Psoas muscle (tissue), 7 donors: ENCODE measurements at regions not wholly inside any gene's neighbourhood (a gene's known extent, or its start where the extent isn't known, plus 50 kb on each side); places are given as distances from the start of the nearest gene placed in this dataset.

Source experiments
- ATAC-seq, 4 donors: fragments of 200-7000 bp; cut with Tn5 transposase; one replicate each; pipeline ENCODE4 v1.9.1; 2020; ENCODE audit warnings: moderate library complexity in 3 of 4, mild to moderate bottlenecking in 2 of 4
- DNase-seq, 2 donors: peaks; one replicate each; pipeline ENCODE4 v3.0.0-alpha.2; 2020
- H3K27ac ChIP-seq: fragments of 200-600 bp; one replicate; pipeline ENCODE4 v1.8.0; 2022
- H3K27me3 ChIP-seq, 3 donors: fragments of 200-600 bp in 1 of 3; one replicate each; pipeline versions ENCODE4 v1.6.1 to v1.8.0; 2013 to 2022; ENCODE audit warnings: low read length in 2 of 3, mild to moderate bottlenecking in 2 of 3, moderate library complexity in 1 of 3; ENCODE audit not compliant: insufficient read depth in 3 of 3
- H3K36me3 ChIP-seq, 2 donors: fragments of 200-600 bp in 1 of 2; one replicate each; pipeline versions ENCODE4 v1.6.1 to v1.8.0; 2013 to 2022; ENCODE audit warnings: low read depth in 1 of 2, mild to moderate bottlenecking in 1 of 2, moderate library complexity in 1 of 2; ENCODE audit not compliant: insufficient read depth in 1 of 2
- H3K4me1 ChIP-seq: fragments of 200-600 bp; one replicate; pipeline ENCODE4 v1.8.0; 2022
- H3K4me3 ChIP-seq: fragments of 200-600 bp; one replicate; pipeline ENCODE4 v1.8.0; 2022; ENCODE audit warnings: mild to moderate bottlenecking
- H3K9me3 ChIP-seq: fragments of 200-600 bp; one replicate; pipeline ENCODE4 v1.8.0; 2022
- CTCF ChIP-seq: fragments of 200-600 bp; IDR thresholded peaks from one replicate; pipeline ENCODE4 v1.8.0; 2022; ENCODE audit warnings: antibody characterized with exemption
- WGBS, 3 donors: extraction: QIAGEN DNeasy Blood & Tissue Kit; methylation state at CpG; one replicate each; pipeline versions ENCODE4 v1.1.6 to v1.1.7; 2013; 5-methylcytosine and 5-hydroxymethylcytosine counted together
- intact Hi-C, 2 donors: fragments of 100-400 bp; cut with DNase I; formaldehyde crosslinking; loops; one replicate each; pipeline versions ENCODE4 v1.11.0 to v1.14.2; 2022
- donor health status: healthy with polysubstance abuse.
- donor health status: DM: no; HTN: no; CAD: no; lungs with moderate emphysema.
- donor health status: Bipolar disorder and iron deficiency.
- donor health status: healthy.
- donor health status: DM: yes; HTN: yes; CAD: no.
- donor health status: DM: no; HTN: no; CAD: no.
- donor health status: DM: yes; HTN: yes; CAD: no.

GRCh38 chr20:36086767-36087166 lies 67.8 kb upstream of the EPB41L1 start:
- ATAC-seq, result no peak
- 52 to 61% (median 59%) methylated on average over 2 of the region's 2 CpGs for WGBS, 3 donors

GRCh38 chr20:36090223-36090622 lies 64.3 kb upstream of the EPB41L1 start:
- no peak for TF ChIP-seq CTCF
- peaks cover 0 to 50% (median 14%) of the 10 kb centered on the region in 3 donors for H3K27me3 ChIP-seq
- intact Hi-C loops, result no loop called here
- 90 to 95% (median 94%) methylated on average over 5 of the region's 5 CpGs for WGBS, 3 donors
- H3K36me3 ChIP-seq, result no peaks in the 10 kb centered on the region
- H3K4me1 ChIP-seq, result peaks cover 7% of the 10 kb centered on the region
- H3K4me3 ChIP-seq, result no peak overlapping the region
- no peak overlapping the region for H3K27ac ChIP-seq
- no peak for ATAC-seq
- H3K9me3 ChIP-seq, result no peaks in the 10 kb centered on the region
- DNase-seq, result no peak

More at GRCh38 chr20:36086767-36087166, 67.8 kb upstream of the EPB41L1 start:
- H3K36me3 ChIP-seq, result no peaks in the 10 kb centered on the region
- H3K4me1 ChIP-seq, result peaks cover 3% of the 10 kb centered on the region
- peaks cover 0 to 25% (median 0%) of the 10 kb centered on the region in 3 donors for H3K27me3 ChIP-seq
- H3K9me3 ChIP-seq, result no peaks in the 10 kb centered on the region
- intact Hi-C loops, result no loop called here
- DNase-seq, result no peak
- H3K27ac ChIP-seq, result no peak overlapping the region
- no peak overlapping the region for H3K4me3 ChIP-seq
- no peak for TF ChIP-seq CTCF

- Histone ChIP-seq H3K9me3 (no peaks in the 10 kb centered on the region), H3K36me3 (no peaks in the 10 kb centered on the region), H3K4me3 (peak overlapping the region; percentile 73), H3K27ac (no peak overlapping the region), H3K4me1 (peaks cover 7% of the 10 kb centered on the region), H3K27me3 (peaks cover 0 to 50% (median 14%) of the 10 kb centered on the region in 3 donors)
- ATAC-seq (no peak), DNase-seq (no peak)
- no peak for TF ChIP-seq CTCF
- intact Hi-C loops, result no loop called here
- WGBS, 3 donors, result 11 to 15% (median 14%) methylated on average over 31 to 42 of the region's 42 CpGs
These were observed 62.8 kb upstream of the EPB41L1 start for GRCh38 chr20:36091561-36092397.

GRCh38 chr20:36092398-36093024 lies 62.0 kb upstream of the EPB41L1 start:
- intact Hi-C loops, result no loop called here
- H3K4me1 ChIP-seq, result peaks cover 7% of the 10 kb centered on the region
- 0 to 2% (median 0%) methylated on average over 13 to 89 of the region's 89 CpGs for WGBS, 3 donors
- no peaks in the 10 kb centered on the region for H3K36me3 ChIP-seq
- peaks cover 0 to 50% (median 14%) of the 10 kb centered on the region in 3 donors for H3K27me3 ChIP-seq
- no peak overlapping the region for H3K27ac ChIP-seq
- peak; percentile 60 to 78 (median 78) for ATAC-seq
- H3K4me3 ChIP-seq, result peak overlapping the region; percentile 73
- H3K9me3 ChIP-seq, result no peaks in the 10 kb centered on the region
- DNase-seq, result peak; percentile 41 to 58
- TF ChIP-seq CTCF, result no peak
